NB4 (cell line): ENCODE measurements at regions not wholly inside any gene's neighbourhood (a gene's known extent, or its start where the extent isn't known, plus 50 kb on each side); places are given as distances from the start of the nearest gene placed in this dataset.

Source experiments
- POLR2A ChIP-seq: IDR thresholded peaks from 2 replicates; pipeline ENCODE4 v1.6.1; 2011; ENCODE audit warnings: mild to moderate bottlenecking; ENCODE audit not compliant: insufficient read length; ENCODE audit errors: extremely low read depth
- TF ChIP-seq, protein P1 (sequence below): IDR thresholded peaks from one replicate; pipeline ENCODE4 v1.5.1; 2012; ENCODE audit warnings: low read depth, low read length
- TF ChIP-seq, protein P2 (sequence below): IDR thresholded peaks from 2 replicates; pipeline ENCODE4 v1.6.1; 2011; ENCODE audit warnings: low read depth, low read length

GRCh38 chr13:53341144-53341510 is 312.5 kb downstream of the OLFM4 start:
- TF ChIP-seq POLR2A = no peak
- TF ChIP-seq, protein P1, sequence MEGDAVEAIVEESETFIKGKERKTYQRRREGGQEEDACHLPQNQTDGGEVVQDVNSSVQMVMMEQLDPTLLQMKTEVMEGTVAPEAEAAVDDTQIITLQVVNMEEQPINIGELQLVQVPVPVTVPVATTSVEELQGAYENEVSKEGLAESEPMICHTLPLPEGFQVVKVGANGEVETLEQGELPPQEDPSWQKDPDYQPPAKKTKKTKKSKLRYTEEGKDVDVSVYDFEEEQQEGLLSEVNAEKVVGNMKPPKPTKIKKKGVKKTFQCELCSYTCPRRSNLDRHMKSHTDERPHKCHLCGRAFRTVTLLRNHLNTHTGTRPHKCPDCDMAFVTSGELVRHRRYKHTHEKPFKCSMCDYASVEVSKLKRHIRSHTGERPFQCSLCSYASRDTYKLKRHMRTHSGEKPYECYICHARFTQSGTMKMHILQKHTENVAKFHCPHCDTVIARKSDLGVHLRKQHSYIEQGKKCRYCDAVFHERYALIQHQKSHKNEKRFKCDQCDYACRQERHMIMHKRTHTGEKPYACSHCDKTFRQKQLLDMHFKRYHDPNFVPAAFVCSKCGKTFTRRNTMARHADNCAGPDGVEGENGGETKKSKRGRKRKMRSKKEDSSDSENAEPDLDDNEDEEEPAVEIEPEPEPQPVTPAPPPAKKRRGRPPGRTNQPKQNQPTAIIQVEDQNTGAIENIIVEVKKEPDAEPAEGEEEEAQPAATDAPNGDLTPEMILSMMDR = no peak
- TF ChIP-seq, protein P2, sequence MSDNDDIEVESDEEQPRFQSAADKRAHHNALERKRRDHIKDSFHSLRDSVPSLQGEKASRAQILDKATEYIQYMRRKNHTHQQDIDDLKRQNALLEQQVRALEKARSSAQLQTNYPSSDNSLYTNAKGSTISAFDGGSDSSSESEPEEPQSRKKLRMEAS = no peak
